ENCODE measurements at regions not wholly inside any gene's neighbourhood (a gene's known extent, or its start where the extent isn't known, plus 50 kb on each side); places are given as distances from the start of the nearest gene placed in this dataset.

GRCh38 chr4:11693693-11694092, 265.0 kb upstream of the HS3ST1 start:
- ATAC-seq (ENCODE audit: poor library complexity): no peak
- H3K27me3 Mint-ChIP-seq: no peaks in the 10 kb centered on the region
- H3K36me3 Mint-ChIP-seq (ENCODE audit: low read depth): no peaks in the 10 kb centered on the region
- H3K4me3 Mint-ChIP-seq: no peak overlapping the region
- ChIA-PET POLR2A (no interaction called here), CTCF (no interaction called here)
- Histone ChIP-seq H3K27me3 (ENCODE audit: control insufficient read depth in 1 of 2, insufficient read depth in 2 of 2, low read length in 2 of 2) (no peaks in the 10 kb centered on the region), H3K9me3 (ENCODE audit: control insufficient read depth in 1 of 2, insufficient read depth in 1 of 2, low read length in 2 of 2) (no peaks in the 10 kb centered on the region), H3K4me3 (ENCODE audit: low read length) (no peak overlapping the region), H3K27ac (ENCODE audit: low read depth in 1 of 2, low read length in 2 of 2) (no peak overlapping the region), H3K4me1 (ENCODE audit: insufficient read depth, low read length) (no peaks in the 10 kb centered on the region), H3K36me3 (ENCODE audit: insufficient read depth, low read length) (no peaks in the 10 kb centered on the region)
- no peak for DNase-seq
- H3K4me1 Mint-ChIP-seq (ENCODE audit: low read depth): no peaks in the 10 kb centered on the region
- no peak for TF ChIP-seq CTCF (IDR thresholded peaks at IDR 0.05)
- no peak overlapping the region for H3K27ac Mint-ChIP-seq
- peaks cover 7% of the 10 kb centered on the region for H3K9me3 Mint-ChIP-seq
- intact Hi-C loops (cut with DNase I, micrococcal nuclease): no loop called here

- no peaks in the 10 kb centered on the region for H3K27me3 Mint-ChIP-seq
- intact Hi-C loops (cut with DNase I, micrococcal nuclease): no loop called here
- Histone ChIP-seq H3K4me1 (ENCODE audit: insufficient read depth, low read length) (no peaks in the 10 kb centered on the region), H3K9me3 (ENCODE audit: control insufficient read depth in 1 of 2, insufficient read depth in 1 of 2, low read length in 2 of 2) (no peaks in the 10 kb centered on the region), H3K27me3 (ENCODE audit: control insufficient read depth in 1 of 2, insufficient read depth in 2 of 2, low read length in 2 of 2) (no peaks in the 10 kb centered on the region), H3K27ac (ENCODE audit: low read depth in 1 of 2, low read length in 2 of 2) (no peak overlapping the region), H3K36me3 (ENCODE audit: insufficient read depth, low read length) (no peaks in the 10 kb centered on the region), H3K4me3 (ENCODE audit: low read length) (no peak overlapping the region)
- no peaks in the 10 kb centered on the region for H3K4me1 Mint-ChIP-seq (ENCODE audit: low read depth)
- H3K4me3 Mint-ChIP-seq: no peak overlapping the region
- peaks cover 6% of the 10 kb centered on the region for H3K9me3 Mint-ChIP-seq
- ChIA-PET CTCF (no interaction called here), POLR2A (no interaction called here)
- no peak for TF ChIP-seq CTCF (IDR thresholded peaks at IDR 0.05)
- no peaks in the 10 kb centered on the region for H3K36me3 Mint-ChIP-seq (ENCODE audit: low read depth)
- no peak for DNase-seq
- no peak overlapping the region for H3K27ac Mint-ChIP-seq
- ATAC-seq (ENCODE audit: poor library complexity): no peak
These were observed 262.5 kb upstream of the HS3ST1 start for GRCh38 chr4:11691236-11691635.

GRCh38 chr4:11687727-11688126, 259.0 kb upstream of the HS3ST1 start:
- H3K9me3 Mint-ChIP-seq: no peaks in the 10 kb centered on the region
- intact Hi-C loops (cut with DNase I, micrococcal nuclease): no loop called here
- H3K27me3 Mint-ChIP-seq: peaks cover 4% of the 10 kb centered on the region
- no peak overlapping the region for H3K27ac Mint-ChIP-seq
- TF ChIP-seq CTCF (IDR thresholded peaks at IDR 0.05): no peak
- no peaks in the 10 kb centered on the region for H3K4me1 Mint-ChIP-seq (ENCODE audit: low read depth)
- Histone ChIP-seq H3K36me3 (ENCODE audit: insufficient read depth, low read length) (no peaks in the 10 kb centered on the region), H3K4me3 (ENCODE audit: low read length) (no peak overlapping the region), H3K27me3 (ENCODE audit: control insufficient read depth in 1 of 2, insufficient read depth in 2 of 2, low read length in 2 of 2) (peaks cover 0 to 6% of the 10 kb centered on the region in 2 experiments), H3K4me1 (ENCODE audit: insufficient read depth, low read length) (no peaks in the 10 kb centered on the region), H3K27ac (ENCODE audit: low read depth in 1 of 2, low read length in 2 of 2) (no peak overlapping the region), H3K9me3 (ENCODE audit: control insufficient read depth in 1 of 2, insufficient read depth in 1 of 2, low read length in 2 of 2) (no peaks in the 10 kb centered on the region)
- ATAC-seq (ENCODE audit: poor library complexity) (no peak), DNase-seq (no peak)
- CTCF ChIA-PET: no interaction called here
- H3K36me3 Mint-ChIP-seq (ENCODE audit: low read depth): no peaks in the 10 kb centered on the region
- POLR2A ChIA-PET: interaction anchor here (0.7 kb wide), 1 partner anchor 1827 kb away, joined by 3 read pairs; no protein-coding TSS in a partner anchor
- no peak overlapping the region for H3K4me3 Mint-ChIP-seq
